GM21423 (cell line): ENCODE measurements at regions not wholly inside any gene's neighbourhood (a gene's known extent, or its start where the extent isn't known, plus 50 kb on each side); places are given as distances from the start of the nearest gene placed in this dataset.

Experiments used
- ATAC-seq: cut with Tn5 transposase; IDR thresholded peaks from one replicate; pipeline ENCODE4 v1.9.1; 2021; ENCODE audit warnings: mild to moderate bottlenecking, moderate library complexity; ENCODE audit not compliant: unreplicated experiment

DNA sequence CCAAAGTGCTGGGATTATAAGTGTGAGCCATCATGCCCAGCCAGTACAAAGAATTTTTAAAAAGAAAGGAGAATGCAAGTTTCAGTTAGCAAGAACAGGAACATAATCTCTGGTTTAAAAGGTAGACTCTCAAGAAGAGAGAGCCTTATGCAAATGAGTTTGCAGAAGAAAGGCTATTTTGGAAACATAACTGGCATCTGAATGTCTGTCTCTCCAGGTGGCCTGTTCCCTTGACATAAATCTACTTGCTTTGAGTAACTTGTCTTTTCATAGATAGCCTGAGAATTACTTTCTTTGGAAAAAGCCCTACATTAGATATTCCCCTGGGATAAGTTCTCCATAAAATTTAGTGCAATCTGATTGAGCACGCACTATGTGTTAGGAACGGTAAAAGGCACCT is 109.6 kb downstream of the ICOS start:
- peak; percentile 69 for ATAC-seq

DNA sequence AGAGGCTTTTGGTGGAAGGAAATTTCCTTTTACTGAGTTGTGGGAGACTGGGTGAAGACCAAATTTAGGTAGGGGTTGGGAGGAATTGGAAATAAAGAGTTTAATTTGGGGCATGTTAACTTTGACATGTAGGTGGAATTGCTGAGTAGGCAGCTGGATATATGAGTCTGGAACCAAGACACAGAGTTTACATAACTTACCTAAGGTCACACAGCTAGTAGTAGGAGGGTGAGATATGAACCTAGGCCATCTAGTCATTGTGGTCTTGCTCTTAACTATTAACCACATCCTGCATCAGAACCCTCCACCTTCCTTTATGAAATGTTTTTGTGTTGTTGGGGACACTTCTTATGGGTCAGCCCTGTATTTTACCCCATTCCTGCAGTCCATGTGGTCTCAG is 113.1 kb downstream of the ICOS start:
- ATAC-seq: peak; percentile 88

DNA sequence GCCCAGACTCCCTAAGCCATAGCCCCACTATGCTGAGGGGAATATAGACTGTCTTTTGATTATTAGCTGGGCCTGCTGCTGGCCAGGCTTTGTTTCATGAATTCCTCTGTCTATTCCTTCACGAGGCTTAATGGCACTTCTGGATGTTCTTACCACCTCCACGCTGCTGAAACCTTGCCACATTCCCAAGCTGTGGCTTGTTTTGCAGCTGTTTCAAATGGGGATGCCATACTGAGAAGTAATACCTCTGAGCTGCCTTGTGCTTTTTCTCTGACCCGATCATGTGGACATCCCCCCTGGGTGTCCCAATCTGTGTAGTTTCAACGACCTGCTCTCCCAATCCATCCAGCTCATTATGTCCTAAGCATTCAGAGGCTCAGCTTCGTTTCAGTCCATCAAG is 114.1 kb downstream of the ICOS start:
- ATAC-seq: no peak

DNA sequence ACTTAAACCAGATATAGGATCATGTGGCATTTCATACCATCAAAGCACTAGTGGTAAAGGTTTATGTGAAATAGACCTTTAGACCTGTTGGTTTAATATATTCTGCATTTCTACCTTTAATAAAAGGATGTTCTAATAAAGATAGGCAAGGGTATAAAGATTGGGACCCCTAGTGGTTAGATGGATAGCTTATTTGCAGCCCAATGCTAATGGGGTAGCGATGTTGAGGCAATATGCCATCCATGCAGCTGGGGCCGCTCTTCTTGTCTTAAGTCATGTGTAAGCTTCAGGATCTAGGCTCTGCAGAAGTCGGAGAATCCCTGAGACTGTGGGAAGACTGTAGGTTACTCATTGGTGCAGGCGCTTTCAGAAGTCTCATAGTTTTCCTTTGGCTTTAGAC is 114.9 kb downstream of the ICOS start:
- no peak for ATAC-seq

DNA sequence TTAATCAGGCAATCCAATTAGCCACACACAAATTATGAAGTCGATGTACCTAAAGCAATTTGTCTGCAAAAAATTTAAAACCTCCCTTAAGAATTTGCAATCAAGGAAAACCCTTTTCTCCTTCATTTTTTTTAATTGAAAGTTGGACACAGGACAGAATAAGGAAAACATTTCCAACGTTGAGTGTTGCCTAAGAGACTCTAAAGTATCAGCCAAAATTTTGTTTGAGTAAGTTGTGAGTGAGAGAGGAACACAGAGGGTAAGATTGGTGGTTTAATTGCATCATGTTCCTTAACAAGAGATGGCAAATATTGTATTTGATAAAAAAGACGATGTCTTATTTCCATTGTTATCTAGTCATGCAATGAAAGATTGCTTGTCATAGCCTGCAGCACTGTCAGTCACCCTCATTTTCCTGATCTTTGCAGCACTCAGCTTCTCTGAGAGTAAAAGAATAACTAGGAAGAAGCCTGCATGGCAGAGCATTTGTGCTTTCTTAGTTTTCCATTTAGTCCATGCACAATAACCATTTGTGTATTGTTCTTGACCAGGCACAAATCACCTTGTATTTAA is 115.5 kb downstream of the ICOS start:
- ATAC-seq: no peak

DNA sequence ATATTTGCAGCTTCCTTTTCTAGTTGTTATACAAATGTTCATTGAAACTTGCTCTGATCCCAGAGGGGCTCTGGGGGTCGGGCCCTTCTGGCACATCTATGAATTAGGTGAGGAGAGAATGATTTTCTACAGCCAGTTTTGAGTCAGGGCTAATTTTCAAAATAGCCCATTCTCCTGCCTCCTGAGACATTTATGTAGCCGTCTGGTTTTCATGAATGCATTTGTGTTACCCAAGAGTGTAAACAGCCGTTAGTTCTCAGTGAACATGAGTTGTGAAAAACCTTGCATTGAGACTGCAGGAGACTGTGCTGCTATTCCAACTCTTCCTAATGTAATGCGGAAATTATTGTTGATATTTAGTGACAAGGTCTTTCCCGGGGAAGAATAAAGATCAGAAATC is 122.5 kb downstream of the ICOS start:
- no peak for ATAC-seq

DNA sequence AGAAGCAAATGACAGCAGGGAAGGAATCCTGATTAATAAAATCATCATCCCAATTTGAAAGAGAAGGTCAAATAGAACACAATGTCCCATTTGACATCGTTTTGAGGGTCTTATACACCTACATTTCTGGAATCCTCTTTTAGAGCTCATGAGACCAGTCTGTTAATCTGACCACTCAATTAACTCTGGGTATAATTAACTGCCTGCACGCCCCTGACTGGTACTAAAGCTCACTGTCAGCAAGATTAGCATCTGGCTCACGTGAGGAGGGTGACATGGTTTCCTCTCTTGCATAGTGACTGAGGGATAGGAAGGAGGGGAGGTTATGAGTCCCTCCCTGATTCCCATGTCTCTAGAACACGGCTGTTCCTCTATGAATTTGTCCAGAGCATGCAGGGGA is 124.3 kb downstream of the ICOS start:
- no peak for ATAC-seq

DNA sequence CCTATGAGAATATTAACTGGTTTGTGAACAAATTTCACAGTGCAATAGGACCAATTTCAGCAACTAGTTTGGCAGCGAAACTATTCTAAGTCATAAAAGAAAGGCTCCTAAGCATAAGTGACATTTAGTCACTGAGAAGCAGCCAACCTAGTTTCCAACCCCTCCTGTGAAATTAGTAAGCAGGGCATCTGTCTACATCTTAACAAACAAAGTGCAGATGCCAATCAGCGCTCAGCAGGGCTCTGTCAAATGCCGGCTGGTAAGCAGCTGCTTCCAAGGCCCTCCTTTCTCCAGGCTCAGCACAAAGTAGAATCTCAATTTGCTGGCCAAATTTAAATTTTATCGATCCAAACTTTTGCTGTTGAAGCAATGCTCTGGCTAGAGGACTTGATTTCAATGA is 124.7 kb downstream of the ICOS start:
- ATAC-seq: no peak

DNA sequence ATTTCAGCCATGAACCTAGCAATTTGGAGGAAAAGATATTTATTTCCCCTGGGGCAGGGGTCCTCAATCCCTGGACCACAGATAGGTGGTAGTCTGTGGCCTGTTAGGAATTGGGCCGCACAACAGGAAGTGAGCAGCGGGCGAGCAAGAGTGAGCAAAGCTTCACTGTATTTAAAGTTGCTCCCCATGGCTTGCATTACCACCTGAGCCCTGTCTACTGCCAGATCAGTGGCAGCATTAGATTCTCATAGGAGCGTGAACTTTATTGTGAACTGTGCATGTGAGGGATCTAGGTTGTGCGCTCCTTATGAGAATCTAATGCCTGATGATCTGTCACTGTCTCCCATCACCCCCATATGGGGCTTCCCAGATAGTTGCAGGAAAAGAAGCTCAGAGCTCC is 127.6 kb downstream of the ICOS start:
- ATAC-seq: no peak

DNA sequence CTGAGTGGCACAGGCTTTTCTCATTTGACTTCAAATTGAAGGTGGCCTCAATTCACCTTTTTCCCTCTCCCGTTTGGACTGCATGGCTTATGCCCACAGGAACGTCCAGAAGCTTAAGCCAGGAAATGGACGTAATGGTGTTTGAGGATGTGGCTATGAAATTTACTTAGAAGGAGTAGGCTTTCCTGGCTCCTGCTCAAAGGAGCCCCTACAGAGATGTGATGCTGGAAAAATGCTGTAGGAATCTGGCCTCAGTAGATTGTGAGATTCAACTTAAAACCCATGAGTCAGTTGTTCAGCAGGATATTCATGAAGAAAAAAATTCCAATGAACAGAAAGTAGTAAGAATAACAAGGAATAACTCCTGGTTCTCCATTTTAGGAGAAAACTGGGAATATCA is 129.0 kb downstream of the ICOS start:
- no peak for ATAC-seq

DNA sequence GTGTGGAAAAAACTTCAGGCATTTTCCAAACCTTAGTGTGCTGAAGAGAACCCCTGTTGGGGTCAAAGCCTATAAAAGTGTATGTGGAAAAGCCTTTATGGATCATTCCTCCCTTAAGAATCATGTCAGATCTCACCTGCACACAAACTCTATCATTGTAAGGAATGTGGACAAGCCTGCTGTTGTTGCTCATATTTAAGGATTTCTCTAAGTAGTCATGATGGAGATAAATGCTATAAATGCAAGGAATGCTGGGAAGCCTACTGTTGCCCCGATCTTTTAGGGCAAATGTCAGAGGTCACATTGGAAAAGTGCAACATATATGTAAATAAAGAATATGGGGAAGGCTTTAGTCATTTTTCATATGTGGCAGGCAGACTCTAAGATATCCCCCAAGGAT is 129.5 kb downstream of the ICOS start:
- no peak for ATAC-seq

DNA sequence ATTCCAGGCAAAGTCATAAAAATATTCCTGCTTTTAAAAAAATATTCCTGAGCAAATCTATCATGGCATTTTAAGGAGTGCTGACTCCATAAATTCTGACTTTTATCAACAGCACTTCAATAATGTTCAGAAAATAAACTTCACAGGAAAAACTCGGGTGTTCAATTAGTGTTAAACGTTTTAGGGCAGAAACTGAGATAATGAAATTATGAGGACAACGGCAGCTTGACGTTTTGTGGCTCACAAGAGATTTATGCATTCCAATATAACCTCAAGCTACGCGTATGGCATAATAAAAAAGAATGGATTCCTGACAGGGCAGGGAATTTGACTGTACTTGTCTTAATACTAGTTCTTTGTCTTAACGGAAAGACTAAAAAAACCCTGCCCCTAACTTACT is 133.2 kb downstream of the ICOS start:
- ATAC-seq: no peak

DNA sequence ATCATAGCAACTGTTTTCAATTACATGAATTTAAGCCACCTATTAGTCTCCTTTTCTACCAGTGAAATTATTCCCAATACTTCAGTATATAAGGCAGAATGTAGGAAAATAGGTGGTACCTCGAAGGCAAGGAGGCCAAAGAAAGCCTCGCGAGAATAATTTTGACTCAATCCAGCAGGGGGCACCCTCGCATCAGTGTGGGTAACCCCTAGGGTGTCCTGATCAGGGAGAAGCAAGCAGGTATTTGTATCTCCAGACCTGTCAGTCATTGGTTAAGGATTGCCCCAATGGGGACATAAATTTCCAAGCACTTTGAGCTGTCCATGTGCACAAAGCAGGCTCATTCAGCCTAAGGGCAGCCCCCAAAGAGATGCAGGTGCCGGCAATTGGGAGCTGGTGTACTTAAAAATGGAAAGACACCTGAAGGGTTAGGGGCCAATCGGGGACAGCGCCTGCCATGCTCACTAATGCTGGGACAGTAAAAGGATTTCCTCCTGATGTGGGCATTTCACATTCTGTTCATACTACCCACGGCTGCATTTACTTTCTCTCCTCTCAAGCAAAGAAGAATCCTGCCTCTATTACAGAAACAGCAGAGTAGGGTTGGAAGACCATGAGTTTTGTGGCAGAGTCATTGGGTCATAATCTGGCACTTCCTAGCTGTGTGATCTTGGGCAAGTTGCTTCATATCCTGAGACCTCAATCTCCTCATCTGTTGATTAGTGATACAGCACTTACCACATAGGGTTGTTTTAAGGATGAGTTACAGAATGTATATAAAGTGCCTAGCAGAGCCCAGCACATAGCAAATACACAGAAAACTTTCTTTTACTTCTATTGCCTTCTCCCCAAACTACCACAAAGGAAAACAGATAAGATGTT is 136.1 kb downstream of the ICOS start:
- peak; percentile 62 for ATAC-seq

DNA sequence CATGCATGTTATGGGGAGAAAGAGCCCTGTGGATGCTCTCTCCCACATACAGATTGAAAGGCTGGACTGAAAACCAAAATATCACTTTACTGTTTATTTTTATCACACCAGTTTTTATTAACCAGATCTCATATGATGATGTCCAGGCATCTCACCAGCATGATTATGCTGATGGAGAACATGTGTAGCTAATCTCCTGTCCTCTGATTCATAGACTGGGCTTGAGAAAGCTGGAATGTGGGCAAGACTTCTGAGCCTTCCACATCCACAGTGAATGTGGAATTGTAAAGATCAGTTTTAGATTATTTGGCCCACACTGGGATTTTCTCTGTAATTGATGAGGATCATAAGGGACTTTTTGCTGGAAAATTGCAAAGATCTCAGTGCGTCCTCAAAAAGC is 137.9 kb downstream of the ICOS start:
- ATAC-seq: no peak

DNA sequence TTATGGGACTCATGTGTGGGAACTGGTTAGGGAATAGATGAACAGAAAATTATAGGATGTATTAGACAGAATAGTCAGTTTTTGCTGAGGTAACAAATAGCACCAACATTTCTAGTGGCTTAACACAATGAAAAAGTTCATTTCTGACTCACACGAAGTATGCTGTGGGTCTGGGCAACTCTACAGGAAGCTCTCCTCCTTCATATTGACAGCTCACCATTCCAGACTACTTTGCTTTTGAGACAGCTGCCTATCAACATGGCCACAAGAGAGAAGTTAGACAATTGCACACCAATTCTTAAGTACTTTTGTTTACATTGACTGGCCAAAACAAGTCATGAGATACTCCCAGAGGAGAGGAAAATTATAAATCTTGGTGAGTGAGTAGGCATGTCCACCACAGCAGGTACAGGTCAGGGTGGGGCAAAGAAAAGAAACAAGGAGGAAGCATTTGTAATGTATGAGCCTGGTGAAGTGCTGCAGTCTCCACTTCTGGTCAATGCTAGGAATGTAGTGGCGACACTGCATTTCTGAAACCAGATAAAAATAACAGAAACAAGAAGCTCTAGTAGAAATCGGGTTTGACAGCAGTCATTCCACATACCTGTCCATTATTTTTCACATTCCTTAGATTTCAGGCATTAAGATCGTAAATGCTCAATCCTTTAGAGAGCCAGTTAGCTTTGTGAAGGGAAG is 141.6 kb downstream of the ICOS start:
- no peak for ATAC-seq

DNA sequence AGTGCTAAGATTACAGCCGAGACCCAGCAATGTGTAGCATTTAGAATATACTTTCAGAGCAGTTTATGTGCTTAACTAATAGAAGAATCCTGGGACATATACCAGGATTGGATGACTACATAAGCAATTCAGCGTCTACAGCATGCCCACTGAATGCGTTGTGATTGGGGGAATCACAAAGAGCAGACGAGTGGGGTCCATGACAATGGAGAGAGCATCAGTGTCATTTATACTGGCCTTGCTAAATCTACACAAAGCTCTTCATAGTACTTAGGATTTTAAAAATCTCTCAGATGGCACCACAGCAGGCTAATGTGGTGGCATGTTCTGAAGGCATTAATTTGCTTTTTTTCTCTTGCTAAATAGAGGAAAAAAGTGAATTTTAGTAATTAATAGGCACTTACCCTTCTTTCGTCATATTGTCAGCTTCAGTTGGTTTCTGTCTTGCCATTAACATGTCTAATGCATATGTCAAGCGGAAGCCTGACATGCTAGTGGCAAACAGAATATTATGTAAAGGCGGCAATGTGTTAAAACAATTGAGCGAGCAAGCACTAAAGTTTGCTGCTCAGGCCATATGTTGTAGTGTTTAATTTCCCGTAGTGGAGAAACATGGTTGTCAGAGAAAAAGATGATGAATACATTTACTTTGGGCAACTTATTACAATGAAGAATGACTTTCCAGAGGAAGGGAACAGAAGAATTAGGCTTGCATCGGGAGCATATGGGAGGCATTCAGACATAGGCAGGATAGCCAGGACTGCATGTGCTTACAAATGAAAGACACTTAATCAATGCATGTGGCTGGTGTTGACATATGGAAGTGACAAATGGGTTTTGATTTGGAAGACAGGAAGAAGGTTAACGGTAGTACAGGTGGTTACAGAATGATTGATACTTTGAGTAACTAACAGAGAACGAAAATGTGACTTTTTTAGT is 145.2 kb downstream of the ICOS start:
- ATAC-seq: no peak

DNA sequence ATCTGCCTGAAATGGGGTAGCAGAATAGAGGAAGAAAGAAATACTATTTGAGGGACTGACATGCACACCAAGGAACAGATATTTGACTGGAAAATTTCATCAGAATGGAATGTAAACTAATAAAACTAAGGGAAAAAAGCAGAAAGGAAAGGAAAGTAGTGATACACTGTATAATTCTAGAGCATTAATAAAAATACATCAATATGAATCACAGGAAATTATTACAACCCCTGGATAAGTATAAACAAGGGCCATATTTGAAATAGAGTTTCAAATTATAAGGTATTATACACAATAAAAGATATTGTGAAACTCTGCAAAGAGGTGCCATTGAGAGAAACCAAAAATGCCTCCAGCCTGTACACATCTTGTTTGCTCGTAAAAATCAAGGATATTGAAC is 149.6 kb downstream of the ICOS start:
- ATAC-seq: no peak

DNA sequence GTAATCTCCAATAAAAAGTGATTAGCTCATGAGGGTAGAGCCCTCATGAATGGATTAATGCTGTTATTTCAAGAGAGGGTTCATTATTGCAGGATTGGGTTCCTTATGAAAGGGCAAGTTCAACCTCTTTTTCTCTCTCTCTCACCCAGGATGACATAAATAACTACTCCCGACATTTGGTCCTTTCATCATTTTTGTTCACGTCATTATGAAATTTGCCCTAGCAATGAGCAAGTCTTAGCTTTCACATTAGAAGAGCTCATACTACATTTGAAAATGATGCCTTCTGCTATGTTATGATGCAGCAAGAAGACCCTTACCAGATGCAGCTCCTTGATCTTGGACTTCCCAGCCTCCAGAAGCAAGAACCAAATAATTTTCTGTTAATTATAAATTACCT is 152.5 kb downstream of the ICOS start:
- ATAC-seq: no peak

DNA sequence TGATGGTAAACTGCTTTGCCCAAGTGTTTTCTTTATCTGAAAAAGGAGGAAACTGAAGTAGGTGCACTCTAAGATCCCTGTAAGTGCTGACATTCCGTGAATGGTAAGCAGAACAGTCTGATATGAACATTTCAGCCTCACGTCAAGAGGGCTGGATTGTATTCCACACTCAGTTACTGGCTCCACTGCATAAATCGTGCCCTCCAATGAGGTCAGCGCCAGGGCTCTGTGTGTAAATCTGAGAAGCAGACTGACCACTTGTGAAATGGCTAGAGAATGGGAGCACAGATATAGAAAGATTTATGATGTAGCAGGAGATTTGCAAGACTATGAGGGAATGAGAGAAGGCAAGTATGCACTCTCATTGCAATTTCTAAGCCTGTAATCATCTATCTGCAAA is 153.0 kb downstream of the ICOS start:
- no peak for ATAC-seq

DNA sequence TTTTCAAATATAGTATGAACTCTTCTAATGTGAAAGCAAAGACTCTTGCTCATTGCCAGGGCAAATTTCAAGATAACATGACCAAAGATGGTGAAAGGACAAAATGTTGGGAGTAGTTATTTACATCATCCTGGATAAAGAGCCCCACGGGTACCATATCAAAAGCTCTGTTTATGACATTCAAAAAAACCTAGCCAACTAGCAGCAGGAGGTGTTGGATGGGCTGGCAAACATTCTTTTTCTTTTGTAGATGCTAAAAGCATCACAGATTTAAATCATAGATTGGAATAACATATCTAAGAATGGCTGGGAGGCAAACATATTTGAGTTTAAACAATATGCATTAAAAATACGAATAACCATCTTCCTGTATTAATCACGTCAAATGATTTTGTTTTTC is 153.5 kb downstream of the ICOS start:
- no peak for ATAC-seq

DNA sequence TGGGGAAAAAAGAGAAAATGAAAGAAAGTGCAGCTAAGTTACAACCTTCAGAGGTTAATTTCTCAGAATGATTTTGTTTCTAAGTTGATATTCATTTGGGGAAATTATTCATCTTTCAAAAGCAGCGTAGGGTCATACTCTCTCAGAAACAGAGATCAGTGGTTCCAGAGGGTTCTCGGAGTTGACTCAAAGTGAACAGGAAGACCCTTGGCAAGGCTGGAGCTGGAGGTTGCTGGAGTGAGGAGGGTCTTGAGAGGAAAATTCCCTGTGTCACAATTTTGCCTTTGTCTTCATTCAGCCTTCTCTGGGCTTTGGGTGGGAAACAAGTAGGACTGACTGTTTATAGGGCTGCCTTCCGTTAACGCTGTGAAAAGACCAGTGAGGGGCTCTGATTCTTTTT is 168.2 kb downstream of the ICOS start:
- no peak for ATAC-seq
